SH-SY5Y (cell line): ENCODE measurements at regions not wholly inside any gene's neighbourhood (a gene's known extent, or its start where the extent isn't known, plus 50 kb on each side); places are given as distances from the start of the nearest gene placed in this dataset.

Source experiments
- GATA2 ChIP-seq: IDR thresholded peaks from 2 replicates; pipeline ENCODE4 v1.6.1; 2011; ENCODE audit warnings: mild to moderate bottlenecking, low read depth, low read length
- GATA3 ChIP-seq: IDR thresholded peaks from 2 replicates; pipeline ENCODE4 v1.6.1; 2011; ENCODE audit warnings: low read depth, mild to moderate bottlenecking, low read length, moderate library complexity

DNA sequence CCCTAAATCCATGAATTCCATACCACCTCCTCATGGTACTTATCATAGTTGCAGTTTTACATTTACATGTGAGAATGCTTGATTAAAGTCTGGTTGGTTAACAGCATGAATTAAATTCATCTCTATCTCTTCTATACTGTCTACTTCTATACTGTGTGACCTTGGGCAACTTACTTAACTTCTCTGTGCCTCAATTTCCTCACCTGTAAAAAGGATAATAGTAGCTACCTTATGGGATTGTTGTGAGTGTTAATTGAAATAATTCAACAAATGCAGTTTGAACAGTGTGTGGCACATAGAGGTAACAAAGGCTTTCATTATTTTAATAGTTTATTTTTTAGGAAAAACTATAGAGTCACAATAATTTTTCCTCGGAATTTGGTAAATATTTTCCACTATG, 231.3 kb downstream of the RRAGC start:
- TF ChIP-seq GATA2 (no peak), GATA3 (no peak)
